HG03442 (cell line): ENCODE measurements at regions not wholly inside any gene's neighbourhood (a gene's known extent, or its start where the extent isn't known, plus 50 kb on each side); places are given as distances from the start of the nearest gene placed in this dataset.
"Not testable (repeated sequence)": the region's sequence is repeated elsewhere in the genome, so short reads cannot be mapped to it uniquely, and the experiment has no call there.

Experiments used
- ATAC-seq: cut with Tn5 transposase; IDR thresholded peaks from one replicate; pipeline ENCODE4 v1.9.1; 2021; ENCODE audit warnings: mild to moderate bottlenecking, moderate library complexity; ENCODE audit not compliant: unreplicated experiment

DNA sequence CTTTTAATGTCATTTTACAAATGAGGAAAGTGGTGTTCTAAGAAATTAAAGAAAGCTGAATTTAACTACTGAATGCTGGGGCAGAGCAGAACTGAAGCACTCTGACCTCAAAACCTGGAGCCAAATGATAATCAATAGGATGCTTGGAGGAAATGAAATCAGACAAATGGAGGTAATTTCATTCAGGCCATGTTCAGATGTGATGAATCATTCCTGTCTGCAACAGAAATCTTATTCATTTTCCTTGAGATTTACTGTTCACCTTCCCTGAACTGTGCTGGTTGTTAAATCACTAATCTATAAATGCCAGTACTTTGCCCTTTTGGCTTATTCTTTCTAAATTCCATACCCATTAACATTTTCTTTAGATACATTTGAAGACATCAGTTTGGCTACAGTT lies 85.6 kb upstream of the SNX7 start:
- ATAC-seq: no peak

DNA sequence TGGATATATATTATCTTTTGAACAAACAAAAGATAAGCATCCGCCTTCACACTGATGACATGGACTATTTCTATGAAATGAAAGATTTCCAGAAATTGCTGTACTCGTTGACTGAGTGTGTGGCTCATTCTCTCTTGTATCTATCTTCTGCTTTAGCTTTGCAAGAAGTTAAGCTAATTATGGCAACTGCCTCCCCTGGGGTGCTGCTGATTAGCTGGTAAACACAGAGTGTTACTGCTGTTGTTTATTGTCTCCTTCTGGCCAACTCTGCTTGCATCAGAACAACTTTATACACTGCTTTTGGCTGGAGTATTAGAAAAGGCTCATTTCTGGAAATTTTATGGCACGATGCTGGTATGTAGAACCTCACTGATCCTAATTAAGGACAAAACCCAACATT lies 95.6 kb upstream of the SNX7 start:
- no peak for ATAC-seq

DNA sequence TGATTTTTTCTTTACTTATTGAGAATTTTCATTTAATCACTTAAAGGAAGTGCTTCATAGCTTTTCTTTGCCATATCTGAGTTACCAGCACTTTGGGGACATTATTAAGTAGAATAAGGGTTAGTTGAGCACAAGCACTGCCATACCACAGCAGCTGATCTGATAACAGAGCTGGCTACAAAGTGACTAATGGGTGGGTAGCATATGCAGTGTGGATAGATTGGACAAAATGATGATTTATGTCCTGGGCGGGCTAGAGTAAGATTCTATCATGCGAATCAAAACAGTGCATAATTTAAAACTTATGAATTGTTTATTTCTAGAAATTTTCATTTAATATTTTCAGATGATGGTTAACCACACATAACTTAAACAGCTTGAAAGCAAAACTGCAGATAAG lies 102.2 kb upstream of the SNX7 start:
- ATAC-seq: no peak

DNA sequence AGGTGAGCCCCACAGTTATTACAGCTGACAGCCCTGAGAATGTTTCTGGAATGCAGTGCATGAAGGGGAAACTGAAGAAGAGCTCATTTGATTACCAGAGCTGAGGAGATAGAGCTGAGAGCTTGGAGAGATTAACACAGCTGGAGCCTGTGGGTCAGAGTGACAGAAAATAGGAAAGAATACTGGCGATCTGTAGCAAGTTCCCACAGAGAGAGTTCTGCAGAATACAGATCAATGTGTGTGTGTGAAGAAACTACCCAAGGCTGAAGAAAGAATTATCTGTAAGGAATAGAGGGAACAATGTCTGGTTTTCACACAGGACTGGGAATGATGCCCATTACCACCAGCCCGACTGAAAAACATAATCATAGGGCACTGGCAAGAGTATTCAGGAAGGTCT lies 103.6 kb upstream of the SNX7 start:
- ATAC-seq: no peak

DNA sequence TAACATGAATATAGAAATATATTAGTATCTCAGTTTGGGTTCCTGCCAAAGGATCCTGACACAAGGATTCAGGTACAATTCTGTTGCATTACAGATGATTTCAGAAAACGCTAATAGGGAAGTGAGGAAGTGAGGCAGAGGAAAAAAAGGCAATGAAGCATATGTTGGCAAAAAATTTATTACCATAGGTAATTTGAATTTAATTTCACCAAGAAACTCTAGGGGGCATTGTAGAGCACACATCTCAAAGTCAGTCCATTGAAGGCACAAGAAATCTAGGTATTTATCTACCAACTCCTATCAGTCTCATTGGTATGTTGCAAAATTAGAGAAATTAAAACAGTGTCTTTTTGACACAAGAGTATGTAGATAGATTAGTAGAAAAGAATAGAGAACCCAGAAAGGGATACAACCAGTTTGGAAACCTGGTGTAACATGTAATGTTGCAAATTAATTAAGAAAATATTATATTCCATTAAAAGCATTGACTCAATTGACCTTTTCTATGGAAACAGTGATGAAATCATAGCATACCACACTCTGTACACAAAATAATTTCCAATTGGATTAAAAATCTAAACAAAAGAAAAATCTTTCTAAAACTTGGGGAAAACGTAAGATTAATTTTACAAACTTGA lies 104.9 kb upstream of the SNX7 start:
- ATAC-seq: peak; percentile 60

DNA sequence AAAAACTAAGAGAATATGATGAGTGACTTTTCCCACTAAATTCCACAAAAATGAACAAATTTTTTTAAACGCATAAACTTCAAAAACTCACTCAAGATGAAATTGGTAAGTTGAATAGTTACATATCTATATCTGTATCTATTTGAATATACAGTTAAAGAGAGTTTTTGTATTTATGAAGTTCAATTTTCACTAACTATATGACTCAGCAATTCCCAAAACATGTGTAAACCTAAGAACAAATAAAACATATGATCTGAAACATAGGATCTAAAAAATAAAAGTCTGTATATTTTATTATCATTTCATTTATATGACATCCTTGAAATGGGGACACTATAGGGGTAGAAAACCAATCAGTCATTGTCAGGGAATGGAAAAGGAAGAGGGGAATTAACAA lies 105.7 kb upstream of the SNX7 start:
- no peak for ATAC-seq

DNA sequence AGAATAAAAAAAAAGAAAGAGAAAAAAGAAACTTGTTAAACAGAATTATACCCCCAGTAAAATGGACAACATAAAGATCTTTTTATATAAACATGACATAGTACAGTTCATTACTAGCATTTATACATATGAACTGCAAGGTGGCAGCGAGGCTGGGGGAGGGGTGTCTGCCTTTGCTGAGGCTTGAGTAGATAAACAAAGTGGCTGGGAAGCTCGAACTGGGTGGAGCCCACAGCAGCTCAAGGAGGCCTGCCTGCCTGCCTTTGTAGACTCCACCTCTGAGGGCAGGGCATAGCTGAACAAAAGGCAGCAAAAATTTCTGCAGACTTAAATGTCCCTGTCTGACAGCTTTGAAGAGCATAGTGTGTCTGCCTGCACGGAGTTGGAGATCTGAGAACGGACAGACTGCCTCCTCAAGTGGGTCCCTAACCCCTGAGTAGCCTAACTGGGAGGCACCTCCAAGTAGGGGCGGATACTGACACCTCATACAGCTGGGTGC lies 108.9 kb upstream of the SNX7 start:
- not testable (repeated sequence) for ATAC-seq

DNA sequence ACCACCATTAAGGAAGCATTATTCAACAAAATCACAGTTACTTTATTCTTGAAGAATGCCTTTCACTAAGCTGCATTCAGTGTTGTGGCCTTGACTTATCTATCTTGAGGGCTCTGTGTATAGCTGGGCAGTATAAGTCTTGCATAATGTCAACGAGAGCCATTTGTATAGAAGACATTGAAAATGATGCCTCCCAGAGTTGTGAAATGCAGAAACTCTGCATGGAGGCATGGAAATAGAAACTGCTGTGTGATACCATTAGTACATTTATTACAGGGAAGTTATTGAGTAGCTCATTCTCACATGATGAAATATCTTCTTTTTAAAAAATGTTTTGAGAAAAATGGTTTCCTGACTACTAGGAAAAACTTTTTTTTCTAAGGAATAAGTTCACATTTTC lies 111.4 kb upstream of the SNX7 start:
- no peak for ATAC-seq

DNA sequence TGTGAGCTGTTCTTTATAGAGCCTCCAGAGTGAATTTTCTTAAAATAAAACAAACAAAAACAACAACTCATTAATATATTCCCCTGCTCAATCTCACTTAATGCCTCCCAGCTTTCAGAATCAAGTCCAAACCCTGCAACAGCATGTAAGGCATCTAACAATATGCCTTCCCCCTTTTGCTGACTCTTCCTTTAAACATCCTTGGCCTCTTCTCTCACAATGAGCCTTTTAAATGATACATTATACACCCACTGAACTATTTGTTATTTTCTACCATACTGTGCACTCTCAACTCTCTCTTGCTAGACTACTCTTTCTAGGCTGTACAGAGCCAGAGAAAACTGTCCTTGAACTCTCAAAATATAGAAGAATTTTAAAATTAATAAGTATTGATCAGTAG lies 115.2 kb upstream of the SNX7 start:
- no peak for ATAC-seq

DNA sequence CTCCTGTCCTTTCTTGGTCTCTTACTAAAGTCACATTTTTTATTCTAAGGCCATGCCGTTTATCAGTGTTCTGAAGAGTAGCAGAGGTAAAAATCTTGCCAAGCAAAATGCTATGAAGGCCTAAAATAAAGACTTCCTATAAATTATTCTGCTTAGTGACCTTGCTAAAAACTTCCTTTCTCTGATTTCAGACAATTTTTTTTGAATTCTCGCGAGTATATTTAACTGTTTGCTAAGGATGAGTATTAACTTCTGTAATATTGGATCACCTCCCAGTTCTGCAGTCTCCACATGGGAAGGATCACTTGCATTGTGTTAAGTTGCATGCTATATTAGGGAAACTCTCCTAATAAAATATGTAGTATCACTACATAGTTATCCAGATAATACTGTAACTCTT lies 123.4 kb upstream of the SNX7 start:
- no peak for ATAC-seq

DNA sequence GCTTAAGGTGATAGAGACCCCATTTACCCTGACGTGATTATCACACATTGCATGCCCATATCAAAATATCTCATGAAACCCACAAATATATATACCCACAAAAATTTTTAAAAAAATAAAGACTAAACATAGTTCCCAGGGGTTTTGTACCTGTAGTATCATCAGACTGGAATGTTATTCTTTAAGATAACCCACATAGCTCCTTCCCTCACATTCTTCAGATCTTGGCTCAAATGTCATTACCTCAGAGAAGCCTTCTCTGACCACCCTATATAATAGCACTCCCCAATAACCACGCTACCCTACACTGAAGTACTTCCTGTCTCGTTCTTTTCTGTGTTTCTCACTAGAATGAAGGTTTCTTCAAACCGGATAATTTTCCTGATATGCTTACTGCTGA lies 138.3 kb upstream of the SNX7 start:
- ATAC-seq: no peak

DNA sequence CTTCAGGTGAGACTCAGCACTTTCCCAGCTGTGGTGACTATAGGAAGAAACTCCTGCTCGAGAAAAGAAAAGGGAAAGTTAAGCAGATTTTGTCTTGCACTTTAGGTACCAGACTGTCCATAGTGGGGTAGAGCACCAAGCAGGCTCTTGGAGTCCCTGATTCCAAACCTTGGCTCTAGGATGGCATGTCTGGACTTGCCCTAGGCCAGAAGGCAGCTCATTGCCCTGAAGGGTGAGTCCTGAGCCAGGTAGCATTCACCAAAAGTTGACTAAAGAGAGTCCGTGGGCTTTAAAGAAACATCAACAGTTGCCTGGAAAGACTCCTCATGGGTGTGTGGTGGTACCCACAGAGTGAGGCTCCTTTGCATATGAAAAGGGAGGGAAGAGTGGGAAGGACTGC lies 145.2 kb upstream of the SNX7 start:
- ATAC-seq: no peak

DNA sequence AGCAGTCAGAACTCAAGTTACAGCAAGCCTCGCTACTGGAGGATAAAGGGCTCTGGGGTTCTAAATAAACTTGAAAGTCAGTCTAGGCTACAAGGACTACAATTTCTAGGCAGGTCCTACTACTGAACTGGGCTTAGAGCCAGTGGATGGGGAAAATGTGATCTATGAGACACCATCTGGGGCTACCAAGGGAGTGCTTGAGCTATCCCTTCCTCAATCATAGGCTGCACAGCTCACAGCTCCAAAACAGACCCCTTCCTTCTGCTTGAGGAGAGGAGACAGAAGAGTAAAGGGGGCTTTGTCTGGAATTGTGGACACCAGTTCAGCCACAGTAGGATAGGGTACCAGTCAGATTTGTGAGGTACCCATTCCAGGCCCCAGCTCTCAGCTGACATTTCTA lies 145.8 kb upstream of the SNX7 start:
- no peak for ATAC-seq

DNA sequence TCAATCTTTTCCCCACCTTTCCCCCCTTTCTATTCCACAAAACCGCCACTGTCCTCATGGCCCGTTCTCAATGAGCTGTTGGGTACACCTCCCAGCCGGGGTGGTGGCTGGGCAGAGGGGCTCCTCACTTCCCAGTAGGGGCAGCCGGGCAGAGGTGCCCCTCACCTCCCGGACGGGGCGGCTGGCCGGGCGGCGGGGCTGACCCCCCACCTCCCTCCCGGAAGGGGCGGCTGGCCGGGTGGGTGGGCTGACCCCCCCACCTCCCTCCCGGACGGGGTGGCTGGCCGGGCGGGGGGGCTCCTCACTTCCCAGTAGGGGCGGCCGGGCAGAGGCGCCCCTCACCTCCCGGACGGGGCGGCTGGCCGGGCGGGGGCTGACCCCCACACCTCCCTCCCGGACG lies 149.3 kb upstream of the SNX7 start:
- not testable (repeated sequence) for ATAC-seq

DNA sequence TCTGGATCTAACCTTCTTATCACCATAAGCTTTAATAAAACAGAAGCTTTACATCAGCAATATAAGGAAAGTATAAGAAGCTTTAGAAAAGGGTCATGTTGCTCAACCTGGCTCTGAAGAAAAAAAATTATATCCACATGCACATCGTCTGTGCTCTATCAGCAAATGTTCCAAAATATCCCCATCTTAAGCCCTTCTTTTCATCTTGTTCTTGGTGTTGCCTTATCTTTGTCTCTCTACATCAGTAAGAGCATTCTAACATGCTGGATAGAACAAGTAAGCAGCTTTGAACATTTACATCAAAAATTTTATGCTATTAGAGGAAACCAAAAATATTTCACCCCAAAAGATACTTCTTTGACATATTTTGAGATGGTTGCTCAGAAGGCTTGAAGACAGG lies 157.8 kb upstream of the SNX7 start:
- ATAC-seq: no peak

DNA sequence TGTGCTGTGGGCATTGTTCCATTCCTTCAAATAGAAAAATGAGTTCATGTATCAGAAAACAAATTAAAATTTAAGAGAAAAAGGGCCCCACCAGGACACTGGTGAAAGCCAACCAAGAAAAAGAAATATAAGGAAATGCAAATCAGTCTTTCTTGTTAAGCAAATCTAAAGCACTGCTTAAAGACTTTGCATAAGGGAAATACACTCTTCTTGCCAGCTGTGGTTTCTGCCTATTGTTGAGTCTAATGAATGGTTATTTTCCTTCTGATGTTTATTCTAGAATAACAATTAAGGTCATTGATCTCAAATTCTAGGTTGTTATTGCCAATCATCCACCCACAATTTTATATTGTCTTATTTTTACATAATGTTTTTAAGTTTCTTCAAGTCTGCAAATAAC lies 158.6 kb upstream of the SNX7 start:
- ATAC-seq: no peak

DNA sequence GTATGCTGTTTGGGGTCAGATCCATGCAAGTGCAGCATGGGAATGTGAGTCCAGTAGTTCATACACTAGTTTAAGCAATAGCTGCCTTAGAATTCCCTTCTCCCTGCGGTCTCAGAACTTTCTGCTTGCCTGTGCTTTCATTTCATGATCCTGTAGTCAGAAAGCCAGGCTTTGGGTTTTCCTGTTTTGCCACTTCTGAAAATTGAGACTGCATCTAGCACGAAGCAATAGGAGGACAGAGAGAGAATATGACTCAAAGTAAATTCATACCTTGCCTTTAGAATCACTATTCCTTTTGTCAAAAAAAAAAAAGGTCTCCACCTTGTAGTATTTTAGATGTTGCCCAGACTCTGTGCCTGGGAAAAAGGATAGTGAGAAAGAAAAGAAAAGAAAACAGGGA lies 161.2 kb upstream of the SNX7 start:
- no peak for ATAC-seq

DNA sequence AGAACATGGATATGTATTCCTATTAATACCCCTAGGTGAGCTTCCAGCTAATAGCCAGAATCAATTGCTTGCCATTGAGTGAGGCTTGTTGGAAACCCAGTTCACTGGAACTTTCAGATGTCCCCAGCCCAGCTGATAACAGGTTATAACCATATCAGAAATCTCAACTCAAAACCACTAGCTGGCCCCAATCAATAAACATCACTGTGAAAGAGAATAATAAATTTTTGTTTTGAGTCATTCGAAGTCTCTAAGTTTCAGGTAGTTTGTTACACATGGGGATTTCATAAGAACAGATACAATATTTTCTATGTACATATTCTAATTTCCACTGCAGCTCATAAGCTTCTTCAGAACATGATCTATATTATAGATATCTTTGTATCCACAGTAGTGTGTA lies 162.9 kb upstream of the SNX7 start:
- no peak for ATAC-seq

DNA sequence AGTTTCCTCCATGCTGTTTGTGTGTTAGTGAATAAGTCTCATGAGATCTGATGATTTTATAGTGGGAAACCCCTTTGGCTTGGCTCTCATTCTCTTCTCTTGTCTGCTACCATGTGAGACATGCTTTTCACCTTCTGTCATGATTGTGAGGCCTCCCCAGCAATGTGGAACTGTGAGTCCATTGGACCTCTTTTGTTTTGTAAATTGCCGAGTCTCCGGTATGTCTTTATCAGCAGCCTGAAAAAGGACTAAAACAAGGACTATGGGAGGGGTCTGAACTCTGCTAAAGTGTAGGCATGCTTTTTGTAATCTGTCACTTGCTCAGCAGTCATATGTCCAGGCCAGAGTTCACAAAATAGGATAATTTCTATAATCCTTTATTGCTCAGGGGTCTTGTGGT lies 164.0 kb upstream of the SNX7 start:
- no peak for ATAC-seq

DNA sequence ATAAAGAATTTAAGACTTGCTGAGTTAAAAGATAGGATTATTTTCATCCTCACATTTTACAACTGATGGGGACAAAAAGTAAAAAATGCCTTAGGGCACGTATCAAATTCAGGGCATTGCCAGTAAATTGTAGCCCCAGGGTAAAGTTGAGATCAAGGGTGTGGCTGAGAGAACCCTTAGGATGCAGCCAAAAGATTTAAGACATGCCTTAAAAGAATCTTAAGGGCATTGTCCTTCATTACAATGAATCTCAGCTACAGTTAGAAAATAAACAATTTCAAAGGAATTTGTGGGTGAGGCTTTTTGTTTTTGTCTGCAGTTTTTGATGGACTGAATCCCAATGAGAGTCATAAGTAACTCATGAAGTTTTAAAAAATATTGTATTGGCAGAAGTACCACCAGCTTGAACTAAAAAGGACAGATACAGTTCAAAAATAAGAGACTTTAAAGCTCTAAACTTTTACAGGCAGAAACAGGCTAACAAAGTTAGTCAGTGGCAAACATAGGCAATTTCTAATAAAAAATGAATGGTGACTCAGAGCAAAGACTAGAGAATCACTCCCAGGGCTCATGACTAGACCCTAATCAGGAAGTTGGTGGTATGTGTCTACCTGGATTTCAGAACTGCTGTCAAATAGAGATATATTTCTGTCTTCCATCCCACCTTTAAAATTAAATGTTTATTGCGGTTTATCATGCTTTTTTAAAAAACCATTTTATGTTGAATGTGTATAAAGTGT lies 165.1 kb upstream of the SNX7 start:
- ATAC-seq: no peak

DNA sequence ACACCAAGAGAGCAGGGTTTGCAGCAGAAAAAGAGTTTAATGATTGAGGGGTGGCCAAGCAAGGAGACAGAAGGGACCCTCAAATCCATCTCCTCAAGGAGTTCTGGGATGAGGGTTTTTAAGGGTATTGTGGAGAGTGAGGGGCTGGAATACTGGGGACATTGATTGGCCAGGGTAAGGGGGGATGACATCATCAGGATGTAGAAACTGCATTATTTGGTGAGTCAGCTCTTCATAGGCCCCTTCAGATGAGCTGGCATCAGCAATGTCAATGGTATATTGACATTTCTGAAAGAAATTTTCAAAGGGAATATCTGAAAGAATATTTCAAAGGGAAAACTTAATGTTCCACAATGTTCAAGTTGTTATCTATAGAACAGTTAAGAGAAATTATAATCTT lies 168.1 kb upstream of the SNX7 start:
- ATAC-seq: no peak

DNA sequence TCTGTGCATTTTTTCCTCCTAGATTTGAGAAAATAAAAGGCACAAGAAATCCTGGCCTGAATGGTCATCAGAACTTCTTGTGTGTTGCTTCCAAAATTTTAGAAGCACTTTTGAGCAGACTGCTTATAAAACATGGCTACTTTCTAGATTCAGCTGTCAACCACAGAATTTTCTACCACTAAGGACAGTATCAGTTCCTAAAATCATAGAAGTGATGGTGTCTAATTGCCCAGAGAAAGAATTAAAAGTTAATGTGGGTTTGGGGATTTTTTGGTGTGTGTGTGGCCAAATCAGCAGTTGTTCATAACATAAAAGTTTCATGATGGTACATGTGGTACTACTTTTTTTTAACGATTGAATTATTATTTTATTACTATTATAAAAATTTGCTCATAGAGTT lies 171.4 kb upstream of the SNX7 start:
- ATAC-seq: peak; percentile 50

DNA sequence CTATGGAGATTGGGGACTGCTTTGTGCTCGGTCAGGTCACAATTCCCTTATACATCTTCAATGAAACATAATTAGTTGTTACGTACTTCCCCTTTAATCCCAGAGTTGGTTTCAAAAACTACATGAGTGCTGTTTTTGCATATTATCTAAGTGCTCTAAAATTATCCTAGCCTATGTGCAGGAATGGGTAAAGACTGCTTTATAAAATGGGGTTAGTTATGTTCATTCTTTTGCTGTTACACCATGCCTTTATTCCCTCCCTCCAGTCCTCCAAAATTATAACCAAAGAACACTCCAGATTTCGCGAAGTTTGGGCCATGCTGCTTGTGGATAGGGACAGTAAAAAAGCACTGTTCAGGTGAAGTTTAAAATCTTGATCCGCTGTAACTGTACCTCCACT lies 173.9 kb upstream of the SNX7 start:
- ATAC-seq: no peak
